GM20431 (cell line): ENCODE measurements at regions not wholly inside any gene's neighbourhood (a gene's known extent, or its start where the extent isn't known, plus 50 kb on each side); places are given as distances from the start of the nearest gene placed in this dataset.
"Not testable (repeated sequence)": the region's sequence is repeated elsewhere in the genome, so short reads cannot be mapped to it uniquely, and the experiment has no call there.

Source experiments
- in situ Hi-C: fragments of 300-500 bp; cut with MseI, MboI; formaldehyde crosslinking; loops from one replicate; pipeline ENCODE4 v1.15.0; 2020; ENCODE audit warnings: low sequenced_read_pairs; ENCODE audit not compliant: unreplicated experiment

DNA sequence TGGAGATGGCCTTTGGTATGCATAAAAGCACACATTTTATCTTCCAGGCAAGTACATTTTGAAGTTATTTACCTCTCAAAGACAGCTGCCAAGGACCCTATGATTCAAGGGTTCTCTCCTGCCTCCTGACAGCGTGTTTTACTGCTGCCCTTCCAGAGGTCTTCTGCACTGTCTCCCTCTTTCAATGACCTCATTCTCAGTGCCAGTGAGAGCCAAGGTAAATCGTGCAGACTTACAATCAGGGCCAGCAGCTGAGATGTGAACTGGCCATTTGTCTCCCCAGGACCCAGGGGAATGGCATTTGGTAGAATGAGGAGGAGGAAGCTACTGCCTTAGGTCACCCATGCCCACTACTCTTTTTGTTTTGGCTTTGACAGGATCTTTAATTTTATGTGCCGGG, 84.2 kb upstream of the FGGY start:
- in situ Hi-C loops: no loop called here

DNA sequence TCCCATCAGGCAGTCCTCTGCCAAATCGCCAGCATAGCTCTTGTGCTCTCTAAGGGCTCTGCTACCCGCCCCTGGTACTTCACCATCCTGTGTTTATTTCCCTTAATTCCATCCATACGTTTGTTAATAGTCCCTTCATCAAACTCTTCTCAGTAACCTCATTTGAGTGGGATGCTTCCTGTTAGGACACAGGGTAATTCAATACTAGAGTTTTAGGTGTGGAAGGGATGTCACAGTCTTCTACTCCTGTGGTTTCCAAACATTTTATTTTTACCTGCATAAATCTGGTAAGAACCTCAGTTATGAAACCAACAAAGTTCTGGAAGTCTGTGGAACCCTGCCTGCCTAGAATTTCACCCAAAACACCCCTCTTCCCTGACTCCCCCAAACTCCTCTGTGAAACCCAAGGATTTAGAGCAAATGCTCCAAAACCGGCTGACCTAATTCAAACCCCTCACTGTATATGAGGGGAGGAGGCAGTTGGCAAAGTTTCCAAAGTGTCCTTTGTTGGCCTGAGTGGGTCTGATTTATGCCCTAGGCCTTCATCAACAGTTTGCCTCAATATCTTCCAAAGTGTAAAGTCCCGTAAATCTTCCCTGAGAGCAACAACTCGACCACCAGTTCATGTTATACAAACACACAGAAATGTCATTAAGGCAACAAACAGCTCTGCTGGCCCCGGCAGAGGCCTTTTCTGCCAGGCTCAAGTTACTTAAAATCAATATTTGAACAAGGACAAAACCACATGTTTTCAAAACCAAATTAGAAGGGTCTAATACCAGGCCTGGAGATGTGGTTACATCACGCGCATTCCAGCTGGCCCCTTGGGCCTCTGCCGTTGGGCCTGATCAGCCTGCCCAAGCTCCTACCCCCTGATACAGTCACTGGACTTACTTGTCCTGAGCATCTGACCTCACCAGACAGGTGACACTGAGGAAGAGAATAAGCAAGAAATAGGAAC, 82.4 kb upstream of the FGGY start:
- in situ Hi-C loops: no loop called here

DNA sequence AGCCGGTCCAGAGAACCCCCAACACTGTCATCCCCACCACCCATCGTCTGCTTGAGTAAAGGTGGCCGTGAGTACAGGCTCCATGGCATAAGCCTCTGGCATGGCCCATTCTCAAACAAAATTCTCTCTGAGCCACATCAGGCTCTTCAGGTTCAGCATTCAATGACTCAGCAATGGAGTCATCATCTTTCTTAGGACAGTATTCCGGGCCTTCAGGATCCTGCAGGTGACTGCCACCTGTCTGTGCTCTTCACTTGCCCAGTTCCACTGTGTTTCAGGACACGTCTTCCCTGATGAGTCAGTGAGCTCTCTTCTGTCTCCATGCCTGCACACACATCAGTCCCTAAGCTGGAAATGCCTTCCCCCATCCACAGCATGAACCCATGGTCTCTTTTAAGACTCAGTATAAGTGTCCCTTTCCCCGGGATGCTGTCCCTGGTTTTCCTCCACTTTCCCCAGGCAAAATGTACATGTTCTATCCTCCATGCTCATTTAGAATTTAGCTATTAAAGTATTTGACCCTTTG, 81.1 kb upstream of the FGGY start:
- in situ Hi-C loops: no loop called here

DNA sequence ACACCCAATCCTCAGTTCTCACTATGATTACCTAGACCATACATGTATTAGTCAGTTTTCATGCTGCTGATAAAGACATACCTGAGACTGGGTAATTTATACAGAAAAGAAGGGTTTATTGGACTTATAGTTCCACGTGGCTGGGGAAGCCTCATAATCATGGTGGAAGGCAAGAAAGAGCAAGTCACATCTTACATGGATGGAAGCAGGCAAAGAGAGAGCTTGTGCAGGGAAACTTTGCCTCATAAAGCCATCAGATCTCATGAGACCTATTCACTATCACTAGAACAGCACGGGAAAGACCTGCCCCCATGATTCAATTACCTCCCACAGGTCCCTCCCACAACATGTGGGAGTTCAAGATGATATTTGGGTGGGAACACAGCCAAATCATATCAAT, 79.5 kb upstream of the FGGY start:
- in situ Hi-C loops: not testable (repeated sequence)

DNA sequence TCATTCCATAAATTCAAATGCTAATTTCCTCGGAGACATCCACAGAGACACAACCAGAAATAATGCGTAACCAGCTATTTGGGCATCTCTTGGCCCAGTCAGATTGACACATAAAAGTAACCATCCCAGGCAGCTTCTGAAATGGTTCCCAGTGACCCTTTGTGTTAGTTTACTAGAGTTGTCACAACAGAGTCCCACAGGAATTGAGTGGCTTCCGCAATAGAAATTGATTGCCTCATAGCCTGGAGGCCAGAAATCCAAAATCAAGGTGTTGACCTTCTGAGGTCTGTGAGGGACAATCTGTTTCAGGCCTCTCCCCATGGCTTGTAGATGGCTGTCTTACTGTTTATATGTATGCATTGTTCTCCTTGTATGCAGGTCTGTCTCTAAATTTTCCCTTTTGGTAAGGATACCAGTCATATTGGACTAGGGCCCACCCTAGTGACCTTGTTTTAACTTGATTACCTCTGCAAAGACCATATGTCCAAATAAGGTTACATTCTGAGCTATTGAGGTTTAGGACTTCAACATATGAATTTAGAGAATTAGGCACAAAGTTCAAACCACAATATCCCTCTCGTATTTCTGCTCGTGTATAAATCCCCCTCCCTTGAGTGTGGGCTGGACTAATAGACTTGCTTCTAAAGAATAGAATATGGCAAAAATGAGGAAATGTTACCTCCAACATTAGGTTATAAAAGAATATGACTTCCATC, 78.2 kb upstream of the FGGY start:
- in situ Hi-C loops: no loop called here

DNA sequence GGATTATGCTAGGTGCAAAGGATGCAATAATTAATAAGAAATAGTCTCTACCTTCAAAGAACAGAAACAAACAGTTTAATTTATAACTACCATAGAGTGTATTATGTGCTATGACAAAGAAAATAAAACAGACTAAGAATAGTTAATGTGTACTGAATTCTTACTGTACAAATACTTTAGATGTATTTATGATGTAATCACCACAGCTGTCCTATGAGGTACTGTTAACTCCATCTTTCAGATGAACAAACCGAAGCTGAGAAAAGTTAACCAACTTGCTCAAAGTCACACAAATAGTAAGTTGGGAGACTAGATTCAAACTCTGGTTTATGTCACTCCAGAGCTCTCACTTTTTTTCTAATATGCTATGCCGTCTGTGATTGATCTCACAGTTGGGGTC, 77.0 kb upstream of the FGGY start:
- in situ Hi-C loops: no loop called here

DNA sequence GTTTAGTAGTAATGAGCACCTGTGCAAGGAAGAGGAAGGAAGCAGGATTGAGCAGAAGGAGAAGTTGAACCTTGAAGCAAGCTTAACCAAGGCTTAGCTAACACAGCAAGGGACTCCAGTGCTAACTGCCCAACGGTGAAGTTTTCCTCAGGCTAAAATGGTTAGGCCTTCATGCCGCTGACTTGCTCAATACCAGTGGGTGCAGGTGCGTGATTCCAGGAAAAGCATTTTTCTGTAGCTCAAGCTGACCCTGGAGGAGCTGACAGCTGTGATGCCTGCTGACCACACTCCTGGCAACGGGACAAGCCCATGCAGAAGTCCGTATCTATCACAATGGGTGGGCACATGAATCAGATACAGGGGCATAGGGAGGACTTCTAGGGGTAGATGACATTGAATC, 76.5 kb upstream of the FGGY start:
- in situ Hi-C loops: no loop called here

DNA sequence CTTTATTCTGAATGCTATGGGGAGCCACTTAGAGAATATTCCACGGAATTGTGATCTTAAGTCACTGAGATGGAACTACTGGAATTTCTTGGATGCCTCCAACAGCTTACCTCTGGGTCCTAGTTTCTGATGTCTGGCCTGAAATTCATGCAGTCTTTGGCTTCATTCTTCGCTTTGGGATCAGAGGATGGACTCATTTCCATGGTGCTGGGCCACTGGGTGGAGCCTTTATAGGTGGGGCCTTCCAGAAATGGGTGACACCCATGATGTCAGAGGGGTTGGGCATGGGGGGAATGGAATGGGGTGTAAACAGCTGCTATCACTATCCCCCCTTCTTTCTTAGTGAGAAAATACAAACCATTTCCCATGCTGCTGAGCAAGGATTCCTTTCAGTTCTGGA, 73.7 kb upstream of the FGGY start:
- in situ Hi-C loops: no loop called here

DNA sequence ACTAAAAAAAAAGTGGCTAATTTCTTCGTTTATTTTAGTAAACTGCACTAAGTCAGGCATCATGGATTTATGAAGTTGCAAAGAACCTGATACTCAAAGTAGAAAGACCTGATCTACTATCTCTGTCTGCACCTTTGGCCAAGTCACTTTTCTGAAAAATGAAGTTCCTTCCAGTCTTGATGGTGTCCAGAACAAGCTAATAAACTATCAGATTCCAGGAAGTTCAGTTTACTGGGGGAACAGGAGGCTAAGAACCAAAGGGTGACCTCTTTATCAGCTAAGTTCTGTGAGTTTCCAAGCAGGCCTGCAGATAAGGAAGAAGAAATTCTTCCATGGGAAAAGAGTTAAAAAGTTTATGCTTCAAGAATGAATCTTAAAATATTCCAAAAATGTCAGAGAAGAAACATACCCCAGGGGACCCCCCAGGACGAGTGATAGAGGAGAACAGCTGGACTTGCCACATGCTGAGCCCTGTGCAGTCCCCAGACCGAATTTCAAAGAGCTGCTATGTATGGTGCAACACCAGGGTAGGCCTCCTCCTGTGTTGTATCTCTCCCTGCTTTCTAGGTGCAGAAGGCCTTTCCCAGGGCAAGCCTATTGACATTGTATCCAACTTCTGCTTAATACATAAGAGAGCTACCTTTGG, 72.8 kb upstream of the FGGY start:
- in situ Hi-C loops: no loop called here

DNA sequence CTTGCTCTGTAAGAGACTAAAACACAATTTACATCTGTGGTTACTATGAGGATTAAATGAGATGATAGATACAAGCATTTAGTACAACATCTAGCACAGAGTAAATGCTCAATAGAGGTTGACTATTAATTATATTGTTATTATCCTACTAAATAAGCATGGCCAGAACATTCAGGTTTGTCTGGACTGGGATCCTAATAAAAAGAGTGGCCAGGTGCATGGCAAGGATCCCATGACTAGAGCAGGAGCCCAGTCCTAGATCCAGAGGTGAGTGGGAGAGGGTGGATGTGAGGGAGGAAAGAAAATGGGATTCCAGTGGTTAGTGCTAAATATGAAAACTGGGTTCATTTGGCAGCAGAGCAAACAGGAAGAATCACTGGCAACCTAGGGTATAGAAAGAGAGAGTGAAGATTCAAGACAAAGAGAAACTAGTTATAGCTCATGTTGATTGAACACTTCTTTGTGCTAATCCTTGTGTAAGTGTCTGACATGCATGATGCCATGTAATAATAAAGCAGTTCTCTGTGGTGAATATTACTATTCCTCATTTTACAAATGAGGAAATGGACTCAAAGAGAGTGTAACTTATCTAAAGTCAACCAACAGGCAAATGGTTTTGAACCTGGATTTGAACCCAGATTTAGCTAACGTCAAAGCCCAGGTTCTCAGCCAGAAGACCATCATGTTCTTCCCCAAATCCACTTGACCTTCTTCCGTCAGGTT, 71.1 kb upstream of the FGGY start:
- in situ Hi-C loops: no loop called here

DNA sequence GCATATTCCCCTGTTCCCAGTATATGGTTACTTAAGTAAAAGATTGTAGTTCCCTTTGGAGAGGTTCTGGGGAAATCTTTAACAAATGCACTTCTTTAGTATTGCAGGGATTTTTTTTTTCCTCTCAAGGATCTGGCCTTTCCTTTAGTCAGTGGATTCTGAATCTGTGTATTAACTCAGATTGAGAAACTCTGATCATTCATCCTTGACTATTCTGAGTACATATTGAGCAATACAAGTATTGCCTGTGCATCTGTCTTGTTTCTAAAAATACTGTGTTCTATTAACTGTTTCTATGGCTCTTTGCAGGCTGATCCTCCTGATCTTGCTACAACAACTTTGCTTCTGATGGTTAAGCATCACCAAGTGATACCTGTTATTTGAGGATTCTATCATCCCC, 67.8 kb upstream of the FGGY start:
- in situ Hi-C loops: no loop called here

DNA sequence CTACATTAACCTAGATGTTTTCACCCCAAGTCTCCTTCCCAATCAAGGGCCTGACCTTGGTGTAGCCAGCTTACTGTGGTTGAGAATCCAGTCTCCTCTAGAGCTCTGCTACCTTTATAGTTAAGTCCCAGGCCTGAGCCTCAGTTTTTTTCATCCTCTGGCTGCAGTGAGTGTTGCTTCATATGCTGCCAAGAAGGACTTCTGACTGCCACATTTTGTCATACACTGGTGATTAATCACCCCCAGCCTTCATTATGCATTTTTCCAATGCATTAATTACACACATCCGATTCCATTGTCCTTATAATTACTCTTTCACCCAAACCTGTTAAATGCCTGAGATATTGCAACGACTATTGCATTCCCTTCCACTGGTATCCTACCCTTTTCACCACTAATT, 66.3 kb upstream of the FGGY start:
- in situ Hi-C loops: no loop called here

DNA sequence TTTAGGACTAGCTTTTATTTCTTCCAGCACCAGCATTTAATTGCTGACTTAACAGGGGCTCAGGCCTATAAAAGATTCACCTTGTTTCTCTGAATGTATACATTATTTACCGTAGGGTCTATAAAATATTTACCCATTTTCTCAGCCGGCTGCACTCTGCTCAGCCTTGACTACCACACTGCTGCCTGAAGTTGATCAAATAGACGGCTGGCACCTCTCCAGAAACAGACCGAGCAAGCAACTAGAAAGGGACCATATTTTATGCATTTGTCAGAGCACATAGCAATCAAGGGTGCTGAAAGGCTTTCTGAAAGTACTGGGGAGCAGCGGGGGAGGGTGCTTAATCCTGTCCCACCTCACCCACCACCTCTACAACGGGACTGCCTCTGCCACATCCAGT, 64.7 kb upstream of the FGGY start:
- in situ Hi-C loops: no loop called here

DNA sequence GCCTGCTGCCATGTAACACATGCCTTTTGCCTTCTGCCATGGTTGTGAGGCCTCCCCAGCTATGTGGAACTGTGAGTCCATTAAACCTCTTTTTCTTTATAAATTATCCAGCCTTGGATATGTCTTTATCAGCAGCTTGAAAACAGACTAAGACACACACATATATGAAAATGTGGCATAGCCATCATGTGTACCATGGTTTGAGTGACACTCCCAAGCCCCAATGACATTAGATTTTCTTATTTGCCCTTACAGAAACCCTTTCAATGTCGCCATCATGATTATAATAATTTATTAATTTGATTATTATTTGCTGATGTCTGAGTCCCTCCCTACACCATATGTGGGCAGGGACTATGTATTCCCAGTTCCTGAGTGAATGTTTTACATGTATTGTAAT, 63.5 kb upstream of the FGGY start:
- in situ Hi-C loops: no loop called here

DNA sequence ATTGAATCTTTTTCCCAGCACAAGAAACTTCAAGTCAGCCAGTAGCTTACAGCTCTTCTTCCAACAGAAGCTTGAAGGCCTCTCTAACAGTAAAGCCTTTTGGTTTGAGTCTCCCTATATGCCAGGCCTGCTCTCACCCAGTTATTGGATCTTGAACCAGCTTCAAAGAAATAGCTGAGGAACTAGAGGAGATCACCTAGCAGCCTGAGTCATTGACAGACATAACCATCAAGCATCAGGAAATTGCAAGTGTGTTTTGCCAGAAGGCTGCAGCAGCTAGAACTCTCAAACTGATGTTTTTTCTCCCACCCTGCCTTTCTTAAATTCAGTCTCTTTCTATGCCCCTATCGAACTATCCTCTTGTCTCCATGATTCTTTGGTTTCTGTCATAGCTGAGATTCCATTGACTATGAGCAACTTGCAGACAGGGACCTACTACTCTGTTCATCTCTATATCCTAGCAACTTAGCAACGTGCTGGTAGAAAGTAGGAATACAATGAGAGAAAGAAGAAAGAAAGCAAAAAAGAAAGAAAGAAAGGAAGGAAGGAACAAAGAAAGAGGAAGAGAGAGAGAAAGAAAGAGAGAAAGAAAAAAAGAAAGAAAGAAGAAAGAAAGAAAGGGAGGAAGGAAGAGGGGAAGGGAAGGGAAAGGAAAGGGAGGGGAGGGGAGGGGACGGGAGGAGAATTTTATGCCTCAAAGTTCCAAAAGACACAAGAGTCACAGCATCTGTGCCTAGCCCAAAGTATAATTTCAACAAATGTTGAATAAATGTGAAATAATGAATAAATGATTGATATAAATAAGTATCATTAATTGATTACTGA, 60.0 kb upstream of the FGGY start:
- in situ Hi-C loops: no loop called here

DNA sequence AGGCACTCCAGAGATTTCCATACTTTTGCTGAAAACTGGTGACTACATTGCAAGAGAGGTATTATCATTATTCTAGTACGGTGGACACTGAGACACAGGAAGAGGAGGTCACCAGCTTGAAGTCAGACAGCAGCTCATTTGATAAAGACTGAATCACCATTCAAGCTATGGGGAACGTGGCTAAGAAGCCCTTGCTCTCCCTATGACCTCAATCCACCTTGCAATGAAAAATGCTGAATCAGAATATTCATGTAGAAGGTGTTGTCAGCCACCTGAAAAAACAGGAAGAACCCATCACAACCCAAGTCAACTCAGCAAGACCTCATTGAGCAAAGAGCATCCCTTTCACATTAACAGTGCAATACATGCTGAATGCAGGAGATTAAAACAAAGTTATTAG, 59.0 kb upstream of the FGGY start:
- in situ Hi-C loops: no loop called here

DNA sequence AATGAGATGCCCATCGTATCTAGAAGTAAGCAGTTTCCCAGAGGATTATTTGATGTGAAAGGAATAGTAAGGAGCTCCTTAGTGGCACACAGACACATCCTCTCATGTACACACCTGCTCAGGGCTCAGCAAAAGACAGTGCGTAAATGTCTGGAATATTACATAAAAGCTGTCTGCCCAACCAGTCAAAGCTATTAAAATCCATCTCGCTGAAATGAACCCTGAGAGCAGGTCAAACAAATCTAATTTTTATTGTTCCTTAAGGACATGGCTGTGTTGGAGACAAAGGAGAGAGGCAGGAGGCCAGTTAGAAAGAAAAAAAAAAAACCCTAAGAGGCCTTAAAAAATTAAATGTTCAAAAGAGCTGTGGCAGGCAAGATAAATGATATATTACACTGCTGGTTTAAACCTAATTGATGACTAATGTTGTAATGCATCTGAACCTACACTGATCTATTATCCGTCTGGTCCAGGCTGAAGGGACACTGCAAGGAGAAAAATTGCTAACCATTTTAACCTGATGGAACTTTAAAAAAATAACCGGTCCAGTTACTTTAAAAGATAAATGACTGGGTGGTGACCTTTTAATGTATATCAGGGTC, 58.5 kb upstream of the FGGY start:
- in situ Hi-C loops: no loop called here

DNA sequence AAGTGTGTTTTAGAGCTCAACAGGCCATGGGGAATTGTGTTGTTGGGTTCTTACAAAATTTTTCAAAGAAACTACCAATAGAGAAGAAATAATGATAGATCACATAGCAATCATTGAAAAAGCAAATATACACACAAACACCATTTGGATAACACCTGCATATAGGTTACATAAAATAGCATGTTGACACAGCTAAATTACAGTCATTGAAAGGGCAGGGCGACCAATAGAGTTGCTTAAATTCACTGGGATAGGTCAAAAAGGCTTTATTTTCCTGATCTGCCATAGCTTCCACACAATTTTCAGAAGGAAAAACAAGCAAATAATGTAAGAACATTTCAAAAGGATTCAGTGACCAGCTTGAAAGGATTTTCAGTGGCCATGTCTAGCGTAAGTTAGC, 57.9 kb upstream of the FGGY start:
- in situ Hi-C loops: no loop called here

DNA sequence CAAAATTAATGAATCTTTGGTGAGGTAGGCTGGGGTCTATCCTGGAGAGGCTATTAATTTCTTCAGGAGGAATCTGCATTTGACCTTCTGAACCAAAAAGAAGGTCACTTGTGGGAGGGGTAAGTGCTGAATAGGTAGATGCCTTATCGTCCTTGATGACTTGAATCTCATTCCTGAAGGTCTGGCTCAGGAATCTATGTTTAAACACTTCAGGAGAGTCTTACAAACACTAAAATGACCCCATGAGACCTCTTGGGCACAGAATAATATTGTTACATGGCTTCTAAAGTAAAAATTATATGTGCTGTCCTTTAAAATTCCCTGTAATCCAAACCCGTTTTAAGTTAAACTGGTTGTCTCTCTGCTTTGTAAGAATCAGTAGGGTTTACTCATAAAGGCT, 55.0 kb upstream of the FGGY start:
- in situ Hi-C loops: no loop called here
